HG03378 (cell line): ENCODE measurements at regions not wholly inside any gene's neighbourhood (a gene's known extent, or its start where the extent isn't known, plus 50 kb on each side); places are given as distances from the start of the nearest gene placed in this dataset.
"Not testable (repeated sequence)": the region's sequence is repeated elsewhere in the genome, so short reads cannot be mapped to it uniquely, and the experiment has no call there.

ENCODE experiments used
- ATAC-seq: cut with Tn5 transposase; IDR thresholded peaks from one replicate; pipeline ENCODE4 v1.9.1; 2021; ENCODE audit warnings: mild to moderate bottlenecking, moderate library complexity; ENCODE audit not compliant: unreplicated experiment

- ATAC-seq = no peak
Observed at GRCh38 chr17:63286254-63286653, 159.9 kb downstream of the CYB561 start.

GRCh38 chr17:63287006-63287405 lies 159.1 kb downstream of the CYB561 start:
- ATAC-seq = not testable (repeated sequence)

- ATAC-seq = no peak
Observed at GRCh38 chr17:63289931-63290330, 156.2 kb downstream of the CYB561 start.

DNA sequence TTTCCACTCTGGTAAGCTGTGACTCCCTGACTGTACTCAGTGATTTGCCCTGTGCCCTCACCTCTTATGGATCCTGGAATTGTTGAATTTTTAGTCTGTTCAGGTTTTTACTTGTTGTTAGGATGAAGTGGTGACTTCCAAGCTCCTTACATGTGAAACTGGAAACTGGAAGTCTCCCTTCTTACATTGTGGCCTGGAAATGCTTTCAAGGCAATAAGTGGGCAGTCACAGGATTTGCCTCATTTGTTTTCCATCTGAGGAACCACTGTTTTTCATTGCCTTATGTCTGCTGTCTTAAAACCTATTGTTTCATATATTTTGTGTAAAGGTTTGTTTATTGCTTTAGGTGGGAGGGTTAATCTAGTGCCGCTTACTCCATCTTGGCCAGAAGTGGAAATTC lies 155.8 kb downstream of the CYB561 start:
- ATAC-seq = no peak

- ATAC-seq = no peak
Observed at GRCh38 chr17:63290784-63291183, 155.3 kb downstream of the CYB561 start.

GRCh38 chr17:63291258-63291657 lies 154.8 kb downstream of the CYB561 start:
- ATAC-seq = no peak

DNA sequence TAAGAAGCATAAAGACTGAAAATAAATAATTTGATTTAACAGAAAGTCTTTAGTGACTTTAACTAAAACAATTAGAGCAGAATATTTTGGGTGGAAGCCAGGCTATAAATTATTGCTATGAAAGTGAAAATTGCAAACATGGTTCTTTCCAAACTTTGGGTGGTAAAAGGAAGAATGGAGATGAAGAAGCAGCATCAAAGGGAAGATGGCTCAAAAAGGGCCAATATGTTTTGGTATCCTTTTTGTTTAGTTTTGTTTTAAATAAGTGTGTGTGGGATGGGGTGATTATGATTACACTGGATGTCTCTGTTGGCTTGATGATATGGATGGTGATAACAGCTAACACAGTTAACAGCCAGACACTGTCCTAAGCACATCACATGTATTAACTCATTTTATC lies 153.7 kb downstream of the CYB561 start:
- ATAC-seq = no peak

- no peak for ATAC-seq
Observed at GRCh38 chr17:63293323-63294075, 152.6 kb downstream of the CYB561 start.

GRCh38 chr17:63294776-63295175 lies 151.3 kb downstream of the CYB561 start:
- no peak for ATAC-seq

GRCh38 chr17:63295288-63295687 lies 150.8 kb downstream of the CYB561 start:
- ATAC-seq = no peak

GRCh38 chr17:63295839-63296590 lies 150.1 kb downstream of the CYB561 start:
- no peak for ATAC-seq

GRCh38 chr17:63298916-63299315 lies 147.2 kb downstream of the CYB561 start:
- ATAC-seq = not testable (repeated sequence)

DNA sequence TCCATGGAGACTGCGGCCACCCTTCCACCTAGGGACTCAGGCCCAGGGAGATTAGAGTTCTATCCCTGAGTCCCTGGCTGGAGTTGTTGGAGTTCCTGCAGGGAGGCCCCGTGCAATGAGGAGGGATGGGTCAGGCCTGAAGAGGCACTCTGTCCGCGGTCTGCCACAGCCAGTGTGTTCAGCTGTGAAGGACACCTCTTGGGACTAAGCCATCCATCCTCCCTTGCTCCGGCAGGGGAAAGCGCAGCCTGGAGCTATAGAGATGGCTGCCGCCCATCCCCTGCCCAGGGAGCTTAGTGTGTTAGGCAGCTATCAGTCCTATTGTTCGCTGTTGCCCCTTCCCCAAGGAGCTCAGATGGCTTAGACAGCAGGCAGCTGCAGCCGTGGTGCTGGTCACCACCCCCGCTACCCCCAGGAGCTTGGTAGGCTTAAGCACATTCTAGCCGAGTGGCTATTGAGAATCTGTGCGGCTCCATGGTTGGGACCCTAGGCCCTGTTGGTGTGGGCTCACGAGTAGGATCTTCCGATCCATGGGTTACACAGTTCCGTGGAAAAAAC lies 141.3 kb downstream of the CYB561 start:
- no peak for ATAC-seq

GRCh38 chr17:63305857-63306256 lies 140.2 kb downstream of the CYB561 start:
- ATAC-seq = no peak

GRCh38 chr17:63306855-63307254 lies 139.3 kb downstream of the CYB561 start:
- no peak for ATAC-seq

DNA sequence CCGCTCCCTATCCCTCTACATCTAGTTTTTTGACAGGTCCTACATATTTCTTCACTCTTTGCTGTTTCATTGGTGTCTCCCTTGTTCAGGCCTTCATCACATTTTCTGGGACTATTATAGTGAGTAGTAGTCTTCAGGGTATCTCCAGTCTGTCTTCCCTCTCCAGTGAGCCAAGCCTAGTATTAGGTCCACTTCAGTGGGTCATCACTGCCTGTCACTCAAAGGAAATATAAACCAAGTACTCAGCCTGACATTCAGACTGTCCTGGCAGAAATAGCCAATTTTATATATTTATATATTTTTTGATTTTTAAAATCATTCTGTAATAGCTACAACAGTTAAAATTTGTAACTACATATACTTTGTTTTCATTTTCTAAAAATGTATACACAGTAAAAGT lies 137.8 kb downstream of the CYB561 start:
- no peak for ATAC-seq

GRCh38 chr17:63309021-63309420 lies 137.1 kb downstream of the CYB561 start:
- ATAC-seq = no peak

DNA sequence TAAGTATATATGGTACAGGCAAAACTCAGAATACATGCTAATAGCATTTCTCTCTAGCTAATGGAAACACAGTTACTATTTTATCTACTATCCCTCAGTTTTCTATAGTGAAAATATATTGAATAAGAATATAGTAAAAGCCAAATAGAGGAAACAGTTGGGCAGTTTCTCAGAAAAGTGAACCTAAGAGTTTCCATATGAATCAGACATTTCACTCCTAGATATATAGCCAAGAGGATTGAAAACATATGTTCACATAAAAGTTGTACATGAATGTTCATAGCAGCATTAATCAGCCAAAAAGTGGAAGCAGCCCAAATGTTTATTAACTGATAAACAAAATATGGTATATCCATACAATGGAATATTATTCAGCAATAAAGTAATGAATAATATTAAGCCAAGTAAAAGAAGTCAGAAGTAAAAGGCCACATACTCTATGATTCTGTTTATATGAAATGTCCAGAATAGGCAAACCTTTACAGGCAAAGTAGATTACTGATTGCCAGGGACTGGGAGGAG lies 134.6 kb downstream of the CYB561 start:
- ATAC-seq = no peak

DNA sequence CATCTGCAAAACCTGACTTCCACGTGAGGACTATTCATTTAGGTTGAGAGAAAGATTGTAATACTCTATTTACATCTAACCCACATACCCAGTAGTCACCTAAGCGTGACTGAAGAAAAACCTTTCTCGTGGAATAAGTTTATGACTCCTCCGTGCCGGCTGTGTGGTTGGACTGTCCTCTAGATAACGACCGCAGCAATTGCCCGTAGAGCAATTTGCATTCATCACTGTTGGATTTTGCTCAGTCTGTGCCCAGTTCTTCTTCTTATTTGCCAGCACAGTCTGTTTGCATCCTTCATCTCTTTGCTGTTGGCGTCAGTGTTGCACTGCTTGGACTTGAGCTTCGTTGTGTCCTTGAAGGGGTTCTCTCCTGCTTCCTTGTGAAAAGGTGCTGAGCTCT lies 131.3 kb downstream of the CYB561 start:
- no peak for ATAC-seq

GRCh38 chr17:63316100-63316499 lies 130.0 kb downstream of the CYB561 start:
- ATAC-seq = no peak

DNA sequence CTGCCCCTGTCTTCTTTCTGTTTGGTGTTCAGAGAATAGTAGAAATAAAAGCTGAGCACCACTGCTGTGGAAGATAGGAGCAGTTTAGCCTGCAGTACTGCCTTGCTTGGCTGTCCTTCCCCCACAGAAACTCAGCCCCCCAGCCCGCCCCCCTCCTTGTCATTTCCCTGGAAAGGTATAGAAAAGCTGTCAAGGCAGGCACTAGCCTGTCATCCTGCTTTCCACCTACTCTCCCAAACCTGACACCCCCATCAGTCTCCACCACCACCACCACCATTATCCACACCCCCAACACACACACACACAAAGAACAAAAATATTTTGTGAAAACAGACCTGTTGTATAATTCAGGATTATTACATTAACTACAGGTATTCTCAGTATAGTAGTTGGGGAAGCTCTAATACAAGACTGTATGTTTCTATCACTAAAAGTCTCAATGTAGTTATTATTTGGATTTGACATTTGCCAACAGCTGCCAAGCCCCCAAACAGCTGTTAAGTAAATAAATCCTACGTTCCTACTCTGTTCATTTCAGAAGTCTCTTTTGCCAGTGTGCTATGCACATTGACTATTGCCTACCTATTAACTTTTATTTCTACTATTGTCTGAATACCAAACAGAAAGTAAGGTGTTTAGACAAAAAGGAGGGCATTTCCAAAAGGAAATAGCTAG lies 128.8 kb downstream of the CYB561 start:
- ATAC-seq = no peak
